H1 (cell line): ENCODE measurements at regions not wholly inside any gene's neighbourhood (a gene's known extent, or its start where the extent isn't known, plus 50 kb on each side); places are given as distances from the start of the nearest gene placed in this dataset.

Experiments
- CTCF ChIA-PET: fragments of 300-600 bp; sonication (Branson Sonifier 250); formaldehyde crosslinking; loops from one replicate; lab custom pipeline; 2021; ENCODE audit not compliant: partially characterized antibody; lab: Charles Lee
- POLR2A ChIA-PET: fragments of 300-600 bp; sonication (Branson Sonifier 250); formaldehyde crosslinking; loops from one replicate; lab custom pipeline; 2021; ENCODE audit warnings: inconsistent platforms; ENCODE audit not compliant: partially characterized antibody; lab: Charles Lee
- DNase-seq, 2 experiments: peaks; one replicate each; pipeline versions ENCODE4 v3.0.0 to v3.0.0-alpha.2; 2010 to 2022; ENCODE audit warnings: low spot score in 2 of 2, low read depth in 1 of 2, mixed read lengths in 1 of 2
- FAIRE-seq: peaks from 2 replicates; lab custom pipeline; 2011; peaks lifted over from hg19 to GRCh38; lab: Jason Lieb, UNC
- H2AFZ ChIP-seq: 2 replicates; pipeline ENCODE4 v1.8.1; 2012; ENCODE audit warnings: low read length, inconsistent platforms
- H2AK5ac ChIP-seq: 2 replicates; pipeline ENCODE4 v1.6.1; 2013; ENCODE audit warnings: low read depth, low read length
- H2BK120ac ChIP-seq: replicated peaks from 2 replicates; pipeline ENCODE3; 2013; ENCODE audit warnings: low read depth, low read length, inconsistent platforms
- H2BK12ac ChIP-seq: 2 replicates; pipeline ENCODE4 v1.6.1; 2013; ENCODE audit warnings: low read depth, low read length
- H2BK15ac ChIP-seq: 2 replicates; pipeline ENCODE4 v1.6.1; 2013; ENCODE audit warnings: low read length
- H2BK20ac ChIP-seq: 2 replicates; pipeline ENCODE4 v1.6.1; 2013; ENCODE audit warnings: low read length
- H2BK5ac ChIP-seq: 2 replicates; pipeline ENCODE4 v1.6.1; 2013; ENCODE audit warnings: low read depth, low read length
- H3K14ac ChIP-seq: 2 replicates; pipeline ENCODE4 v1.6.1; 2013; ENCODE audit warnings: inconsistent platforms; ENCODE audit not compliant: insufficient read length
- H3K18ac ChIP-seq: 2 replicates; pipeline ENCODE4 v1.6.1; 2013; ENCODE audit warnings: low read length; ENCODE audit errors: extremely low read depth
- H3K23ac ChIP-seq: 2 replicates; pipeline ENCODE4 v1.6.1; 2013; ENCODE audit warnings: inconsistent platforms; ENCODE audit not compliant: insufficient read length
- H3K23me2 ChIP-seq: 2 replicates; pipeline ENCODE4 v1.6.1; 2013; ENCODE audit warnings: low read depth, low read length
- H3K27ac ChIP-seq: 2 replicates; pipeline ENCODE4 v1.6.1; 2011; ENCODE audit warnings: low read depth, low read length, inconsistent platforms
- H3K27me3 ChIP-seq, 4 experiments: replicated peaks in 1 of 4; 1 replicate in 1 of 4; 2 replicates in 3 of 4; pipeline versions ENCODE4 v1.6.1 to v1.8.1; 2011 to 2013; ENCODE audit warnings: low read length in 3 of 4, mild to moderate bottlenecking in 3 of 4, inconsistent platforms in 2 of 4, mixed read lengths in 2 of 4, moderate library complexity in 1 of 4; ENCODE audit not compliant: control insufficient read depth in 3 of 4, insufficient read depth in 3 of 4; ENCODE audit errors: extremely low read depth in 1 of 4
- H3K36me3 ChIP-seq, 4 experiments: 2 replicates each; pipeline versions ENCODE4 v1.6.1 to v1.8.1; 2011 to 2013; ENCODE audit warnings: mild to moderate bottlenecking in 4 of 4, low read length in 3 of 4, moderate library complexity in 2 of 4, control low read depth in 1 of 4, inconsistent platforms in 1 of 4; ENCODE audit not compliant: insufficient read depth in 4 of 4, control insufficient read depth in 2 of 4
- H3K4ac ChIP-seq: replicated peaks from 2 replicates; pipeline ENCODE3; 2013; ENCODE audit warnings: low read length, low read depth, mixed read lengths, inconsistent platforms; ENCODE audit not compliant: insufficient read length
- H3K4me1 ChIP-seq, 4 experiments: replicated peaks in 1 of 4; 1 replicate in 1 of 4; 2 replicates in 3 of 4; pipeline versions ENCODE4 v1.6.1 to v1.8.1; 2011 to 2013; ENCODE audit warnings: low read length in 3 of 4, inconsistent platforms in 2 of 4, mixed read lengths in 1 of 4; ENCODE audit not compliant: insufficient read depth in 4 of 4, control insufficient read depth in 3 of 4
- H3K4me2 ChIP-seq, 2 experiments: 2 replicates each; pipeline versions ENCODE4 v1.6.1 to v1.8.1; 2011 to 2013; ENCODE audit warnings: low read depth in 2 of 2, low read length in 2 of 2, control low read depth in 1 of 2, inconsistent platforms in 1 of 2, mild to moderate bottlenecking in 1 of 2; ENCODE audit not compliant: insufficient read depth in 1 of 2
- H3K4me3 ChIP-seq, 4 experiments: fragments of 200-600, 300-600 bp in 1 of 4; sonication (generic), shearing (Covaris generic), sonication (Bioruptor Twin) in 1 of 4; 2 replicates each; pipeline versions ENCODE4 v1.5.1 to v1.8.1; 2011 to 2016; ENCODE audit warnings: low read length in 4 of 4, low read depth in 3 of 4, control low read depth in 2 of 4, inconsistent platforms in 2 of 4, mild to moderate bottlenecking in 2 of 4, mixed read lengths in 1 of 4, moderate library complexity in 1 of 4; ENCODE audit not compliant: insufficient read depth in 2 of 4; ENCODE audit errors: extremely low read depth in 1 of 4
- H3K56ac ChIP-seq: replicated peaks from 2 replicates; pipeline ENCODE3; 2013; ENCODE audit warnings: low read depth, mild to moderate bottlenecking, mixed read lengths, low read length, inconsistent platforms; ENCODE audit not compliant: insufficient read length
- H3K79me1 ChIP-seq: 2 replicates; pipeline ENCODE4 v1.6.1; 2013; ENCODE audit warnings: low read depth, low read length, control low read depth
- H3K79me2 ChIP-seq, 2 experiments: 2 replicates each; pipeline versions ENCODE4 v1.6.1 to v1.8.1; 2012 to 2013; ENCODE audit warnings: low read length in 2 of 2, mild to moderate bottlenecking in 2 of 2, inconsistent platforms in 1 of 2; ENCODE audit not compliant: insufficient read depth in 2 of 2, control insufficient read depth in 1 of 2
- H3K9ac ChIP-seq, 4 experiments: replicated peaks in 1 of 4; 1 replicate in 1 of 4; 2 replicates in 3 of 4; pipeline versions ENCODE4 v1.6.1 to v1.8.1; 2011 to 2013; ENCODE audit warnings: low read depth in 3 of 4, low read length in 3 of 4, control low read depth in 2 of 4, mild to moderate bottlenecking in 2 of 4, moderate library complexity in 2 of 4, inconsistent platforms in 1 of 4; ENCODE audit errors: extremely low read depth in 1 of 4
- H3K9me3 ChIP-seq, 2 experiments: 2 replicates each; pipeline versions ENCODE4 v1.6.1 to v1.8.1; 2012 to 2013; ENCODE audit warnings: mild to moderate bottlenecking in 2 of 2, moderate library complexity in 2 of 2, control low read depth in 1 of 2, inconsistent platforms in 1 of 2, low read depth in 1 of 2, low read length in 1 of 2, mixed read lengths in 1 of 2; ENCODE audit not compliant: insufficient read depth in 2 of 2
- H4K20me1 ChIP-seq, 2 experiments: replicated peaks in 1 of 2; 2 replicates each; pipeline versions ENCODE3 to v1.8.1; 2011 to 2013; ENCODE audit warnings: inconsistent platforms in 2 of 2, low read length in 2 of 2, mild to moderate bottlenecking in 1 of 2; ENCODE audit not compliant: insufficient read depth in 2 of 2, control insufficient read depth in 1 of 2
- H4K5ac ChIP-seq: 2 replicates; pipeline ENCODE4 v1.6.1; 2013; ENCODE audit warnings: low read length, low read depth, mixed read lengths, inconsistent platforms; ENCODE audit not compliant: insufficient read length
- H4K8ac ChIP-seq: 2 replicates; pipeline ENCODE4 v1.8.0; 2013; ENCODE audit warnings: mild to moderate bottlenecking, moderate library complexity, low read length, inconsistent platforms; ENCODE audit not compliant: insufficient read depth; ENCODE audit errors: extremely low read depth
- H4K91ac ChIP-seq: replicated peaks from 2 replicates; pipeline ENCODE3; 2013; ENCODE audit warnings: low read length, mixed read lengths, inconsistent platforms; ENCODE audit not compliant: insufficient read length
- ASH2L ChIP-seq: fragments of 200-600, 300-600 bp; sonication (generic); IDR thresholded peaks from one replicate; pipeline ENCODE4 v1.7.1; 2017; ENCODE audit warnings: low read length
- BCL11A ChIP-seq, 2 experiments: IDR thresholded peaks; one replicate each; pipeline ENCODE4 v1.6.1; 2011; ENCODE audit warnings: low read depth in 2 of 2, low read length in 2 of 2, mild to moderate bottlenecking in 2 of 2
- BRCA1 ChIP-seq: IDR thresholded peaks from 2 replicates; pipeline ENCODE4 v1.6.1; 2012; ENCODE audit warnings: low read depth, low read length, improper control_type of control experiment
- CHD1 ChIP-seq: IDR thresholded peaks from 2 replicates; pipeline ENCODE4 v1.6.1; 2012; ENCODE audit warnings: low read depth, low read length, improper control_type of control experiment
- GABPA ChIP-seq: IDR thresholded peaks from 2 replicates; pipeline ENCODE4 v1.6.1; 2011; ENCODE audit warnings: mild to moderate bottlenecking, low read length, moderate library complexity, borderline replicate concordance; ENCODE audit not compliant: insufficient read depth
- GTF2F1 ChIP-seq: IDR thresholded peaks from 2 replicates; pipeline ENCODE4 v1.6.1; 2012; ENCODE audit warnings: low read depth, low read length, improper control_type of control experiment, borderline replicate concordance
- JUND ChIP-seq: IDR thresholded peaks from 2 replicates; pipeline ENCODE4 v1.6.1; 2011; ENCODE audit warnings: mild to moderate bottlenecking, improper control_type of control experiment, low read length
- POU5F1 ChIP-seq: IDR thresholded peaks from 2 replicates; pipeline ENCODE4 v1.6.1; 2011; ENCODE audit warnings: low read depth, mild to moderate bottlenecking, low read length, moderate library complexity
- RNF2 ChIP-seq: fragments of 200-900, 300-1000 bp; sonication (generic); IDR thresholded peaks from 2 replicates; pipeline ENCODE4 v1.7.1; 2016; ENCODE audit warnings: borderline replicate concordance, low read depth, mild to moderate bottlenecking, antibody characterized with exemption, low read length; ENCODE audit not compliant: poor library complexity, severe bottlenecking; ENCODE audit errors: missing control alignments
- SAP30 ChIP-seq: fragments of 300-600 bp; sonication (generic); IDR thresholded peaks from 2 replicates; pipeline ENCODE4 v1.7.1; 2012; ENCODE audit warnings: low read length, moderate library complexity, mild to moderate bottlenecking, inconsistent platforms; ENCODE audit not compliant: insufficient read depth, insufficient replicate concordance
- SIRT6 ChIP-seq: IDR thresholded peaks from one replicate; pipeline ENCODE4 v1.7.1; 2012; ENCODE audit warnings: low read length, inconsistent platforms
- TAF1 ChIP-seq: IDR thresholded peaks from 2 replicates; pipeline ENCODE4 v1.6.1; 2011; ENCODE audit warnings: mild to moderate bottlenecking, low read depth, low read length
- TAF7 ChIP-seq: optimal IDR thresholded peaks from 2 replicates; pipeline ENCODE3; 2011; ENCODE audit warnings: low read depth, mild to moderate bottlenecking, inconsistent platforms, low read length, moderate library complexity, borderline replicate concordance
- TCF12 ChIP-seq: IDR thresholded peaks from 2 replicates; pipeline ENCODE4 v1.6.1; 2011; ENCODE audit warnings: low read depth, mild to moderate bottlenecking, low read length
- WGBS, 2 experiments: shearing (Covaris generic) in 1 of 2; methylation state at CpG; one replicate each; pipeline versions ENCODE4 v1.1.6 to v1.1.7; 2013 to 2015; ENCODE audit warnings: low lambda C conversion rate in 2 of 2, mixed read lengths in 2 of 2, inconsistent platforms in 1 of 2, low coverage in 1 of 2, missing lambda C conversion rate in 1 of 2; ENCODE audit not compliant: insufficient replicate concordance in 2 of 2, insufficient coverage in 1 of 2, insufficient read length in 1 of 2; ENCODE audit errors: extremely low coverage in 1 of 2, missing lambda C conversion rate in 1 of 2; 5-methylcytosine and 5-hydroxymethylcytosine counted together

DNA sequence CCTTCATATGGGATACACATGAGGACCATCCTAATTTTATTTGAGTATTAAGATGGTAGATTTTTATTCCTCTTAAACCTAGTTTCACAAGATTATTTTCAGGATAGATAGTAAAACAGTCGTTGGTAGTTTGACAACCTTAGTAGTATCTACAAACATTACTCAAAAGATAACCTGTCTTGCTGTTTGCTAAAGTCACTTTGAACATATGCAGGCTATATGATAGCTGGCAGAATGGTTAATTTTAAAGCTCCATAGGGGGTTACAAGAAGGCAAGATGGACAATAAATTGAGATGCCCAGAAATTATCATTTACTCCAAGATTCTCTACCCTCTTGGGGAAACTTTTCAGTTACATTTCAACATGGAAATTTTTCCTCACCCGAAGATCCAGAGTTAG, 525.7 kb downstream of the SOX5 start:
- no peak overlapping the region for H4K91ac ChIP-seq
- no peak overlapping the region for H3K4ac ChIP-seq
- no peak overlapping the region for H2BK12ac ChIP-seq
- no peak overlapping the region for H2AFZ ChIP-seq
- peaks cover 0 to 1% (median under 1%) of the 10 kb centered on the region in 4 experiments; a peak in 2 of 7 replicates for H3K4me1 ChIP-seq
- no peaks in the 10 kb centered on the region for H3K9me3 ChIP-seq
- H4K5ac ChIP-seq, result no peak overlapping the region
- no peak overlapping the region for H2AK5ac ChIP-seq
- H3K4me2 ChIP-seq, result no peak overlapping the region
- H3K23ac ChIP-seq, result no peak overlapping the region
- H3K79me2 ChIP-seq, result no peaks in the 10 kb centered on the region
- no peak overlapping the region for H3K56ac ChIP-seq
- no peak overlapping the region for H3K18ac ChIP-seq
- POLR2A ChIA-PET, result no interaction called here
- no peak overlapping the region for H3K14ac ChIP-seq
- 82% methylated on average over 2 of the region's 2 CpGs; no CpG with 5 or more reads in 1 of the 2 experiments for WGBS, 2 experiments
- DNase-seq (no peak), FAIRE-seq (no peak)
- no peak overlapping the region for H3K9ac ChIP-seq
- H3K36me3 ChIP-seq, result no peaks in the 10 kb centered on the region
- no peaks in the 10 kb centered on the region for H4K20me1 ChIP-seq
- no peak overlapping the region for H4K8ac ChIP-seq
- no peak overlapping the region for H2BK5ac ChIP-seq
- no peak overlapping the region for H2BK120ac ChIP-seq
- no peaks in the 10 kb centered on the region for H3K27me3 ChIP-seq
- CTCF ChIA-PET, result interaction anchor here (0.7 kb wide), 1 partner anchor 1137 kb away, joined by 3 read pairs; no protein-coding TSS in a partner anchor
- no peak for TF ChIP-seq GABPA
- TF ChIP-seq POU5F1, result no peak
- TF ChIP-seq BCL11A (IDR thresholded peaks at IDR 0.05; ENCODE audit: low read depth in 2 of 2, low read length in 2 of 2), result no peak
- no peak for TF ChIP-seq TAF1
- TF ChIP-seq GTF2F1, result no peak
- no peak for TF ChIP-seq TAF7
- TF ChIP-seq ASH2L, result no peak
- TF ChIP-seq BRCA1, result no peak
- TF ChIP-seq RNF2, result no peak
- TF ChIP-seq TCF12, result no peak
- no peak for TF ChIP-seq SIRT6
- no peak for TF ChIP-seq SAP30
- no peak for TF ChIP-seq CHD1
- no peak for TF ChIP-seq JUND
- H3K23me2 ChIP-seq, result no peaks in the 10 kb centered on the region
- H2BK20ac ChIP-seq, result no peak overlapping the region
- H3K79me1 ChIP-seq, result no peaks in the 10 kb centered on the region
- H3K4me3 ChIP-seq, result no peak overlapping the region
- no peak overlapping the region for H2BK15ac ChIP-seq
- H3K27ac ChIP-seq, result no peak overlapping the region
